Lower leg skin (tissue), 4 donors: ENCODE measurements at regions not wholly inside any gene's neighbourhood (a gene's known extent, or its start where the extent isn't known, plus 50 kb on each side); places are given as distances from the start of the nearest gene placed in this dataset.
"Not testable (repeated sequence)": the region's sequence is repeated elsewhere in the genome, so short reads cannot be mapped to it uniquely, and the experiment has no call there.

Source experiments
- DNase-seq, 2 donors: peaks; one replicate each; pipeline ENCODE4 v3.0.0-alpha.2; 2019; ENCODE audit warnings: low spot score in 2 of 2
- H3K4me3 ChIP-seq: fragments of 200-600 bp; sonication (generic); 2 replicates; pipeline ENCODE4 v1.5.1; 2017; ENCODE audit warnings: mild to moderate bottlenecking, low read depth; ENCODE audit not compliant: poor library complexity, severe bottlenecking
- POLR2A ChIP-seq, 2 donors: fragments of 450-650 bp; IDR thresholded peaks; one replicate each; pipeline ENCODE4 v1.6.1; 2016 to 2017; ENCODE audit warnings: antibody characterized with exemption in 2 of 2, mild to moderate bottlenecking in 1 of 2, moderate library complexity in 1 of 2
- WGBS, 2 donors: methylation state at CpG; one replicate each; pipeline ENCODE4 v1.1.5; 2018; 5-methylcytosine and 5-hydroxymethylcytosine counted together
- intact Hi-C: fragments of 100-400 bp; cut with DNase I; formaldehyde crosslinking; loops from one replicate; pipeline ENCODE4 v1.15.0; 2023; ENCODE audit warnings: low total_unique reads
- TF ChIP-seq, protein P1 (sequence below), 3 donors: fragments of 450-650 bp; IDR thresholded peaks; one replicate each; pipeline ENCODE4 v1.5.1; 2016; ENCODE audit warnings: antibody characterized with exemption in 3 of 3, mild to moderate bottlenecking in 3 of 3, moderate library complexity in 2 of 3

- WGBS, 2 donors = 45 to 47% methylated on average over 6 of the region's 6 CpGs
- TF ChIP-seq, protein P1, sequence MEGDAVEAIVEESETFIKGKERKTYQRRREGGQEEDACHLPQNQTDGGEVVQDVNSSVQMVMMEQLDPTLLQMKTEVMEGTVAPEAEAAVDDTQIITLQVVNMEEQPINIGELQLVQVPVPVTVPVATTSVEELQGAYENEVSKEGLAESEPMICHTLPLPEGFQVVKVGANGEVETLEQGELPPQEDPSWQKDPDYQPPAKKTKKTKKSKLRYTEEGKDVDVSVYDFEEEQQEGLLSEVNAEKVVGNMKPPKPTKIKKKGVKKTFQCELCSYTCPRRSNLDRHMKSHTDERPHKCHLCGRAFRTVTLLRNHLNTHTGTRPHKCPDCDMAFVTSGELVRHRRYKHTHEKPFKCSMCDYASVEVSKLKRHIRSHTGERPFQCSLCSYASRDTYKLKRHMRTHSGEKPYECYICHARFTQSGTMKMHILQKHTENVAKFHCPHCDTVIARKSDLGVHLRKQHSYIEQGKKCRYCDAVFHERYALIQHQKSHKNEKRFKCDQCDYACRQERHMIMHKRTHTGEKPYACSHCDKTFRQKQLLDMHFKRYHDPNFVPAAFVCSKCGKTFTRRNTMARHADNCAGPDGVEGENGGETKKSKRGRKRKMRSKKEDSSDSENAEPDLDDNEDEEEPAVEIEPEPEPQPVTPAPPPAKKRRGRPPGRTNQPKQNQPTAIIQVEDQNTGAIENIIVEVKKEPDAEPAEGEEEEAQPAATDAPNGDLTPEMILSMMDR (IDR thresholded peaks at IDR 0.05) = no peak
- no peak for TF ChIP-seq POLR2A (IDR thresholded peaks at IDR 0.05)
- no peak for DNase-seq
- H3K4me3 ChIP-seq = no peak overlapping the region
- intact Hi-C loops = no loop called here
These were observed 515.3 kb upstream of the NR5A2 start for GRCh38 chr1:199512037-199512710.

DNA sequence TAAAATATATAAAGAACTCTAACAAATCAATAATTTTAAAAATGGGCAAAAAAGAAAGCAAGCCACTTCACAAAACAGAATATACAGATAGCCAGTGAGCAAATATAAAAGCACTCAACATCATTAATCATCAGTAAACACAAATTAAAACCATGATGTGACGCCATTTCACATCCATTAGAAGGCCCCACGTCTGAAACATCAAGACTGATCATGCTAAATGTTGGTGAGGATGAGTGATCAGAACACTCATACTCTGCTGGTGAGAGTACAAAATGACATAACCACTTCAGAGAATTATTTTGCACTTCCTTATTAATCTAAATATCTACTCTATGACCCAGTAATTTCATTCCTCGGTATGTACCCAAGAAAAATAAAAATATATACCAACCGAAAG lies 512.2 kb upstream of the NR5A2 start:
- TF ChIP-seq, protein P1 (IDR thresholded peaks at IDR 0.05) = no peak
- TF ChIP-seq POLR2A (IDR thresholded peaks at IDR 0.05) = no peak
- DNase-seq = no peak
- intact Hi-C loops = no loop called here
- no peak overlapping the region for H3K4me3 ChIP-seq
- 55 to 85% methylated on average over 4 of the region's 4 CpGs for WGBS, 2 donors

DNA sequence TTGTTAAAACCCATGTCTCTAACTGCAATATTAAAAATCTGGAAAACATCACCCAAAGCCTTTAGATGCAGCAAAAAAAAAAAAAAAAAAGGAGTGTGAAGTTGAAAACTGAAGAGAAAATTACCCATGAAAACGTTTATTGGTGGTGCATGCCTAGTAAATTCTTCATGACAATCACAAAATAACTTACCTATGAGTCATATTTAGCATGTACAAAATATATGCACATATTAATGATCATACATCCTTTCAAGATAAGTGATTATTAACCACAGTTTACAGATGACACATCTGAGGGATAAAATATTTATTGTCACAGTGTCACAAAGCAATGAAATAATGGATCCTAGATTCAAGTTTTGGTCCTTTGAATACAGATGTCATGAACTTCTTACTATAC lies 505.2 kb upstream of the NR5A2 start:
- DNase-seq = no peak
- intact Hi-C loops = no loop called here
- TF ChIP-seq, protein P1 (IDR thresholded peaks at IDR 0.05) = no peak
- no peak for TF ChIP-seq POLR2A (IDR thresholded peaks at IDR 0.05)
- 9 to 13% methylated on average over 1 of the region's 1 CpG for WGBS, 2 donors
- no peak overlapping the region for H3K4me3 ChIP-seq

DNA sequence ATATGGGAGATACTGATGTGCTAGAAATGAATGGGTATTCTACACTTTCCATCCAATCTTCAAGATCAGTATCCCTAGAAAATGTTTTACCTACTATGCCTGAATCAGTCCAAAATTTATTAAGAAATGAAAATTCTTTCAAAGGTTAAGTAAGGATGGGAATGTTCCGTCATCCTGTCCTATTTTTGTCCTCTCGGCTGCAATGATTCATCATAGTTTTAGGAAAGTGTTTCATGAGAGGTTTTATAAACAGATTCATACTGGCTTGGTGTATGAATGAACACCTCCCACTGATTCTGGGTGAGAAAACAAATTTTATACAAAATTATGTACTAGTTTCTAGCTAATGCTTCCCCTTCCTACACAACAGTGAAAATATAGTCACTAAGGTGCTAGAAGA lies 504.6 kb upstream of the NR5A2 start:
- DNase-seq = no peak
- 45 to 71% methylated on average over 2 of the region's 2 CpGs for WGBS, 2 donors
- intact Hi-C loops = no loop called here
- no peak overlapping the region for H3K4me3 ChIP-seq
- no peak for TF ChIP-seq POLR2A (IDR thresholded peaks at IDR 0.05)
- TF ChIP-seq, protein P1 (IDR thresholded peaks at IDR 0.05) = no peak

GRCh38 chr1:199529324-199529723 lies 498.2 kb upstream of the NR5A2 start:
- H3K4me3 ChIP-seq = no peak overlapping the region
- no peak for TF ChIP-seq POLR2A (IDR thresholded peaks at IDR 0.05)
- TF ChIP-seq, protein P1 (IDR thresholded peaks at IDR 0.05) = no peak
- WGBS, 2 donors = 84 to 90% methylated on average over 1 of the region's 1 CpG
- no peak for DNase-seq
- intact Hi-C loops = no loop called here

GRCh38 chr1:199533361-199533760 lies 494.1 kb upstream of the NR5A2 start:
- DNase-seq, intact Hi-C loops, H3K4me3 ChIP-seq: not testable (repeated sequence)
- 67 to 75% methylated on average over 4 of the region's 4 CpGs for WGBS, 2 donors
